Ovary (tissue), 7 donors: ENCODE measurements at regions not wholly inside any gene's neighbourhood (a gene's known extent, or its start where the extent isn't known, plus 50 kb on each side); places are given as distances from the start of the nearest gene placed in this dataset.

ENCODE experiments used
- DNase-seq, 5 donors: peaks; one replicate each; pipeline ENCODE4 v3.0.0-alpha.2; 2019 to 2020
- H3K27ac ChIP-seq, 2 donors: fragments of 200-600 bp; one replicate each; pipeline versions ENCODE4 v1.5.1 to v1.8.0; 2019 to 2022
- H3K27me3 ChIP-seq: fragments of 200-600 bp; one replicate; pipeline ENCODE4 v1.8.0; 2022
- H3K36me3 ChIP-seq: fragments of 200-600 bp; sonication (generic); one replicate; pipeline ENCODE4 v1.5.1; 2019
- H3K4me1 ChIP-seq: one replicate; pipeline ENCODE4 v1.8.1; 2013; ENCODE audit warnings: mild to moderate bottlenecking, moderate library complexity; ENCODE audit not compliant: insufficient read depth
- H3K4me3 ChIP-seq: fragments of 200-600 bp; sonication (generic); one replicate; pipeline ENCODE4 v1.5.1; 2017
- H3K9me3 ChIP-seq, 2 donors: fragments of 200-600 bp in 1 of 2; sonication (generic) in 1 of 2; one replicate each; pipeline versions ENCODE4 v1.5.1 to v1.8.1; 2013 to 2019; ENCODE audit warnings: mild to moderate bottlenecking in 1 of 2, moderate library complexity in 1 of 2
- EP300 ChIP-seq: sonication (generic); formaldehyde crosslinking; IDR thresholded peaks from one replicate; pipeline ENCODE4 v1.6.1; 2017; ENCODE audit warnings: antibody characterized with exemption
- POLR2A ChIP-seq: fragments of 450-650 bp; IDR thresholded peaks from one replicate; pipeline ENCODE4 v1.6.1; 2017; ENCODE audit warnings: antibody characterized with exemption, mild to moderate bottlenecking, moderate library complexity
- WGBS, 3 donors: extraction: QIAGEN DNeasy Blood & Tissue Kit in 1 of 3; methylation state at CpG; one replicate each; pipeline versions ENCODE4 v1.1.5 to v1.1.7; 2013 to 2017; 5-methylcytosine and 5-hydroxymethylcytosine counted together
- intact Hi-C, 4 donors: fragments of 100-400 bp; cut with DNase I; formaldehyde crosslinking; loops; one replicate each; pipeline versions ENCODE4 v1.11.0 to v1.15.1; 2022 to 2023
- TF ChIP-seq, protein P1 (sequence below), 3 donors: fragments of 450-650 bp in 2 of 3; fragments of 200-600 bp in 1 of 3; IDR thresholded peaks; one replicate each; pipeline versions ENCODE4 v1.5.1 to v1.8.0; 2016 to 2022; ENCODE audit warnings: antibody characterized with exemption in 3 of 3, mild to moderate bottlenecking in 1 of 3
- donor health status: DM: no; HTN: no; CAD: no; lungs with moderate emphysema.
- donor health status: DM: no; HTN: no; CAD: no.
- donor health status: Bipolar disorder and iron deficiency.
- donor health status: DM: no; HTN: no; CAD: no.
- donor health status: DM: yes; HTN: yes; CAD: no.

DNA sequence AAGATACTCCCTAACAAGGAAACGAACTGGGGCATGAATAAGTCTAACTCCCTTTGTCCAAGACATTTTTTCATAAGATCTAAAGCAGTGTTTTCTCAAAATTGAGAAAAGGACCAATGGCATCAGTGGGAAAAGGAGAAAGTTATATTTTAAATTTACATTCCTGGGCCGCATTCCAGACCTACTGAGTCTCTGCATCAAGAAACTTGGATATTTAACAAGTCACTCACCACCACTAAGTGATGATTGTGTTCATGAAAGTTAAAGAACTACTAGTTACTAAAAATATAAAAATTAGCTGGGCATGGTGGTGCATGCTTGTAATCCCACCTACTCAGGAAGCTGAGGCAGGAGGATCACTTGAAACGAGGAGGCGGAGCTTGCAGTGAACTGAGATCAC, 149.6 kb upstream of the MEOX2 start:
- TF ChIP-seq POLR2A (no peak), EP300 (no peak)
- TF ChIP-seq, protein P1, sequence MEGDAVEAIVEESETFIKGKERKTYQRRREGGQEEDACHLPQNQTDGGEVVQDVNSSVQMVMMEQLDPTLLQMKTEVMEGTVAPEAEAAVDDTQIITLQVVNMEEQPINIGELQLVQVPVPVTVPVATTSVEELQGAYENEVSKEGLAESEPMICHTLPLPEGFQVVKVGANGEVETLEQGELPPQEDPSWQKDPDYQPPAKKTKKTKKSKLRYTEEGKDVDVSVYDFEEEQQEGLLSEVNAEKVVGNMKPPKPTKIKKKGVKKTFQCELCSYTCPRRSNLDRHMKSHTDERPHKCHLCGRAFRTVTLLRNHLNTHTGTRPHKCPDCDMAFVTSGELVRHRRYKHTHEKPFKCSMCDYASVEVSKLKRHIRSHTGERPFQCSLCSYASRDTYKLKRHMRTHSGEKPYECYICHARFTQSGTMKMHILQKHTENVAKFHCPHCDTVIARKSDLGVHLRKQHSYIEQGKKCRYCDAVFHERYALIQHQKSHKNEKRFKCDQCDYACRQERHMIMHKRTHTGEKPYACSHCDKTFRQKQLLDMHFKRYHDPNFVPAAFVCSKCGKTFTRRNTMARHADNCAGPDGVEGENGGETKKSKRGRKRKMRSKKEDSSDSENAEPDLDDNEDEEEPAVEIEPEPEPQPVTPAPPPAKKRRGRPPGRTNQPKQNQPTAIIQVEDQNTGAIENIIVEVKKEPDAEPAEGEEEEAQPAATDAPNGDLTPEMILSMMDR (IDR thresholded peaks at IDR 0.05), result no peak
- 85 to 94% (median 85%) methylated on average over 4 of the region's 4 CpGs for WGBS, 3 donors
- H3K36me3 ChIP-seq, result no peaks in the 10 kb centered on the region
- H3K4me1 ChIP-seq, result peaks cover 12% of the 10 kb centered on the region
- H3K4me3 ChIP-seq, result no peak overlapping the region
- no peak for DNase-seq
- H3K9me3 ChIP-seq, result no peaks in the 10 kb centered on the region
- no peaks in the 10 kb centered on the region for H3K27me3 ChIP-seq
- intact Hi-C loops, result no loop called here
- no peak overlapping the region for H3K27ac ChIP-seq

DNA sequence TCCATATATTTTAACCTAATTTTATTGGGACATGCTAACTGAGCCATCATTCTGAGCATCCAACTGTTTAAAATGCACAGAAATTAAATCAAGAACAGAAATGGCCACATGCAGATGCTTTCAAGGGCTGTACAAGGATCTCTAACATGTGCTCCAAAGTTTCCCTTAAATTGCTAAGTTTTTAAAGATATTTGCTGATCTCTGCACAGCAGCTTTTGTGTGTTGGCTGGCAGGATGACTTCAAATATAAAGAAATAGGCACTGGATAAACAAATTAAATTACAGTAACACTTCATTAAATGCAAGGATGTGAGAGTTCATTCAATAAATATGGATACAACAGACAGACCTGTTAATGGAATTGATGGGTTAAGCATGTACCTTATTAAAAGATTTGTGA, 148.0 kb upstream of the MEOX2 start:
- no peak for DNase-seq
- Histone ChIP-seq H3K4me3 (no peak overlapping the region), H3K36me3 (no peaks in the 10 kb centered on the region), H3K9me3 (no peaks in the 10 kb centered on the region), H3K27ac (no peak overlapping the region), H3K27me3 (no peaks in the 10 kb centered on the region), H3K4me1 (peaks cover 10% of the 10 kb centered on the region)
- TF ChIP-seq, protein P1 (IDR thresholded peaks at IDR 0.05), result no peak
- TF ChIP-seq POLR2A (no peak), EP300 (no peak)
- intact Hi-C loops, result no loop called here

DNA sequence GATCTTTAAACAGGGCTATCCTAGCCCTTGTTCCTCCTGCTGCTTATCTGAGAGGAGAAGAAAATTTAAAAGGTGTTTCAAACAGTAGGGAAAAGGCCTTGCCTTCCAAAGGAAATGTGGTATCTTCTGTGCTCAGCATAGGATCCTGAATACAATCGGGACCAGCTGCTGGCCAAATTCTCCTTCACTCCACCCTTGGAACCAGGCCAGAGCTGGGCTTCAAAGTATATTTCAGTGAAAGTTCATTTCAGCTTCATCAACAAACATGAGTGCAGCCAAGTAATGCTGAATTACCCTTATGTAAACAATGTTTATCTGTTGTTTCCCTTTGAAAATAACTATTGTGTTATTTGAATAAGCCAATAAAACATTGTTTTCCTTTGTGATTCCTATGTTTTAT, 146.5 kb upstream of the MEOX2 start:
- H3K27ac ChIP-seq, result no peak overlapping the region
- intact Hi-C loops, result no loop called here
- peak; percentile 42 to 71 (median 46) for DNase-seq
- WGBS, 3 donors, result 5 to 14% (median 5%) methylated on average over 1 of the region's 1 CpG
- no peak for TF ChIP-seq EP300
- TF ChIP-seq POLR2A, result no peak
- TF ChIP-seq, protein P1 (IDR thresholded peaks at IDR 0.05), result no peak
- no peaks in the 10 kb centered on the region for H3K27me3 ChIP-seq
- no peaks in the 10 kb centered on the region for H3K36me3 ChIP-seq
- H3K4me1 ChIP-seq, result peaks cover 10% of the 10 kb centered on the region
- no peak overlapping the region for H3K4me3 ChIP-seq
- no peaks in the 10 kb centered on the region for H3K9me3 ChIP-seq

DNA sequence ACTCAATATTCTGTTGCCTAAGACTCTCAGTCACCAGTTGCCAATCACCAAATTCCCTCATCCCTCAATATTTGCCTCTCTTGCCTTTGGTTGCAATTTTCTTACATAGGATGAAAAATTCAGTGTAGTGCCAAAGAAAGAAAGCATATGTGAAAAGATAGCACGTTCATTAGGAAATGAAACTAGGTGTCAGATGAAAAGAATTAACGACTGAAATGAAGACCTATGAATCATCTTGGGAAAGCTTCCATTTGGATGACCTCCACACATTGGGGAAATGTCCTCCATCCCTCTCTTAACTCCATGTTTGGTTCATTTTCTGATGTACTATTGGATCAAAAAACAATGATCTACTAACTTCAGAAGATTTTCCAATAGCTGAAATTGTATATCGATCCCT, 145.1 kb upstream of the MEOX2 start:
- H3K4me3 ChIP-seq, result no peak overlapping the region
- no peaks in the 10 kb centered on the region for H3K36me3 ChIP-seq
- intact Hi-C loops, result no loop called here
- H3K27me3 ChIP-seq, result no peaks in the 10 kb centered on the region
- H3K9me3 ChIP-seq, result no peaks in the 10 kb centered on the region
- peaks cover 8% of the 10 kb centered on the region for H3K4me1 ChIP-seq
- DNase-seq, result no peak
- H3K27ac ChIP-seq, result no peak overlapping the region
- WGBS, 3 donors, result 58 to 64% (median 64%) methylated on average over 3 of the region's 3 CpGs
- TF ChIP-seq EP300, result no peak
- TF ChIP-seq, protein P1 (IDR thresholded peaks at IDR 0.05), result no peak

DNA sequence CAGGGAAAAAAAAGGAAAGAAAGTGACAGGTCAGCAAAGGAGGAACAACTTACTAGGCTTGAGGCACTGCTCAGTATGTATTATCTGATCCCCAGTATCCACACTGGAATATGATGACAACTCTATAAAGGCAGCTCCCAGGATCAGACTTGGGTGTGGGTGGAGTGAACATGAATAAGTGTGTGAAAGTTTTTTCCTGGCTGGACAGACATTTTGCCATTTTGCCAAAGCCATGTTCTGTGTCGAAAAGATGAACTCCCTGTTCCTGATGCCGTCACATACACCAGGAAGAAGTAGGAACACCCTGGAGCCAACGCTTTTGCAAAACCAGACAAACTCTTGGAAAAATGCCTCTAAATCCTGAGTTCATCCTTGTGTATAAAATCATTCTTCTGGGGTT, 143.2 kb upstream of the MEOX2 start:
- Histone ChIP-seq H3K27me3 (no peaks in the 10 kb centered on the region), H3K4me1 (peaks cover 8% of the 10 kb centered on the region), H3K4me3 (no peak overlapping the region), H3K27ac (no peak overlapping the region), H3K36me3 (no peaks in the 10 kb centered on the region), H3K9me3 (no peaks in the 10 kb centered on the region)
- intact Hi-C loops, result loop anchor here in 1 of 4 donors (10.0 kb wide), 1 partner anchor 145 kb away; the partner anchor contains the start of gene MEOX2
- peak in 1 of 5 donors; percentile 28 for DNase-seq
- TF ChIP-seq EP300 (no peak), POLR2A (no peak)
- TF ChIP-seq, protein P1 (IDR thresholded peaks at IDR 0.05), result no peak
- WGBS, 3 donors, result 32 to 69% (median 61%) methylated on average over 3 of the region's 3 CpGs
